PC-9 (cell line): ENCODE measurements at regions not wholly inside any gene's neighbourhood (a gene's known extent, or its start where the extent isn't known, plus 50 kb on each side); places are given as distances from the start of the nearest gene placed in this dataset.

Source experiments
- BruUV-seq: library from RNA; stranded (reverse); fragments of 400-500 nt; replicated peaks from 2 replicates; lab custom pipeline; 2021; lab: Mats Ljungman, UMichigan
- CTCF ChIA-PET: fragments of 300-600 bp; sonication (Branson Sonifier 250); formaldehyde crosslinking; loops from one replicate; lab custom pipeline; 2022; ENCODE audit warnings: antibody characterized with exemption; lab: Charles Lee
- POLR2A ChIA-PET: fragments of 300-600 bp; sonication (Branson Sonifier 250); formaldehyde crosslinking; loops from one replicate; lab custom pipeline; 2022; ENCODE audit warnings: antibody characterized with exemption; ENCODE audit not compliant: unreplicated experiment; lab: Charles Lee
- DNase-seq, 2 experiments: peaks; one replicate each; pipeline versions ENCODE4 v3.0.0 to v3.0.0-alpha.2; 2015 to 2022; ENCODE audit warnings: mixed read lengths in 1 of 2
- H2AFZ ChIP-seq: fragments of 200-600 bp; sonication (generic); 2 replicates; pipeline ENCODE4 v1.8.1; 2017; ENCODE audit warnings: antibody characterized with exemption
- H3F3A ChIP-seq: fragments of 200-600 bp; sonication (generic); 2 replicates; pipeline ENCODE4 v1.8.1; 2017; ENCODE audit warnings: antibody characterized with exemption, mild to moderate bottlenecking, low read depth; ENCODE audit not compliant: insufficient read depth
- H3K27ac ChIP-seq: fragments of 200-600 bp; sonication (generic); 2 replicates; pipeline ENCODE4 v1.6.1; 2016; ENCODE audit warnings: mixed run types
- H3K27me3 ChIP-seq: fragments of 200-600 bp; sonication (generic); 2 replicates; pipeline ENCODE4 v1.6.1; 2016; ENCODE audit warnings: low read depth, mixed run types; ENCODE audit not compliant: insufficient read depth
- H3K36me3 ChIP-seq: fragments of 200-600 bp; sonication (generic); 2 replicates; pipeline ENCODE4 v1.6.1; 2016; ENCODE audit warnings: low read depth, mixed run types
- H3K4me1 ChIP-seq: fragments of 200-600 bp; sonication (generic); replicated peaks from 2 replicates; pipeline ENCODE4 v1.6.1; 2016; ENCODE audit warnings: mixed run types; ENCODE audit not compliant: insufficient read depth
- H3K4me2 ChIP-seq: fragments of 200-600 bp; sonication (generic); 2 replicates; pipeline ENCODE4 v1.6.1; 2017; ENCODE audit warnings: mixed run types
- H3K4me3 ChIP-seq: fragments of 200-600 bp; sonication (generic); 2 replicates; pipeline ENCODE4 v1.6.1; 2016; ENCODE audit warnings: mixed run types
- H3K79me2 ChIP-seq: fragments of 200-600 bp; sonication (generic); 2 replicates; pipeline ENCODE4 v1.6.1; 2017; ENCODE audit warnings: low read depth, mixed run types
- H3K9me2 ChIP-seq: fragments of 200-600 bp; sonication (generic); 2 replicates; pipeline ENCODE4 v1.8.1; 2017; ENCODE audit warnings: mild to moderate bottlenecking; ENCODE audit not compliant: insufficient read depth
- H3K9me3 ChIP-seq: fragments of 200-600 bp; sonication (generic); 2 replicates; pipeline ENCODE4 v1.8.1; 2016; ENCODE audit warnings: low read depth; ENCODE audit not compliant: insufficient read depth
- H4K20me1 ChIP-seq: fragments of 200-600 bp; sonication (generic); 2 replicates; pipeline ENCODE4 v1.8.1; 2017; ENCODE audit not compliant: insufficient read depth
- CTCF ChIP-seq: fragments of 200-600 bp; sonication (generic); conservative IDR thresholded peaks from 2 replicates; pipeline ENCODE4 v1.6.1; 2017; ENCODE audit warnings: mixed run types, antibody characterized with exemption, mild to moderate bottlenecking, moderate library complexity
- EZH2 ChIP-seq: fragments of 200-600 bp; sonication (generic); IDR thresholded peaks from 2 replicates; pipeline ENCODE4 v1.8.0; 2017; ENCODE audit warnings: antibody characterized with exemption, low read depth
- intact Hi-C: fragments of 100-400 bp; cut with micrococcal nuclease; formaldehyde crosslinking; loops from one replicate; pipeline ENCODE4 v1.10.0; 2022; ENCODE audit not compliant: unreplicated experiment

DNA sequence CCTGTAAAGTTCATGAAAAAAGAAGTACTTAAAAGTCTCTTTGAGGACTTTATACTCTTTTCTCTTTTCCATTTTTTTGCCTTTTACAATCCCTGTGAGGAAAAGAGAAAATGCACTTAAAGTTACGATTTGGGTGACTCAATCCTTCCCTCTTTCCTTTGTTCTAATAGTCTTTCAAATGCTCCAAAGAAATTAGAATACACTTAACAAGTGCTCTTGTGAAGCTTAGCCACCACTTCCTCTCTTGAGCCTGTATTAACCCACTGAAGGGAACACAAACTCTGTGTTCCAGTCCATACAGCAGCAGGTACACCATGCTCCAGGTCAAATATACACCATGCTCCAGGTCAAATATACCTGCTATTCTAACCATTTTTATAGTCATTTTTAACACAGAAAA lies 581.1 kb upstream of the MGAT4C start:
- H3K9me3 ChIP-seq, result no peaks in the 10 kb centered on the region
- H3K4me3 ChIP-seq, result no peak overlapping the region
- H2AFZ ChIP-seq, result no peak overlapping the region
- H3K4me1 ChIP-seq, result no peaks in the 10 kb centered on the region
- CTCF ChIA-PET, result no interaction called here
- intact Hi-C loops, result loop anchor here (2.0 kb wide), 1 partner anchor 52 kb away; no protein-coding TSS in a partner anchor
- no peak overlapping the region for H3K27ac ChIP-seq
- H3K36me3 ChIP-seq, result no peaks in the 10 kb centered on the region
- POLR2A ChIA-PET, result no interaction called here
- no TSS peak for BruUV-seq
- DNase-seq, result no peak
- H4K20me1 ChIP-seq, result no peaks in the 10 kb centered on the region
- TF ChIP-seq EZH2, result no peak
- no peak for TF ChIP-seq CTCF
- H3K9me2 ChIP-seq, result no peaks in the 10 kb centered on the region
- no peaks in the 10 kb centered on the region for H3K79me2 ChIP-seq
- H3F3A ChIP-seq, result no peaks in the 10 kb centered on the region
- H3K4me2 ChIP-seq, result no peak overlapping the region
- H3K27me3 ChIP-seq, result no peaks in the 10 kb centered on the region

DNA sequence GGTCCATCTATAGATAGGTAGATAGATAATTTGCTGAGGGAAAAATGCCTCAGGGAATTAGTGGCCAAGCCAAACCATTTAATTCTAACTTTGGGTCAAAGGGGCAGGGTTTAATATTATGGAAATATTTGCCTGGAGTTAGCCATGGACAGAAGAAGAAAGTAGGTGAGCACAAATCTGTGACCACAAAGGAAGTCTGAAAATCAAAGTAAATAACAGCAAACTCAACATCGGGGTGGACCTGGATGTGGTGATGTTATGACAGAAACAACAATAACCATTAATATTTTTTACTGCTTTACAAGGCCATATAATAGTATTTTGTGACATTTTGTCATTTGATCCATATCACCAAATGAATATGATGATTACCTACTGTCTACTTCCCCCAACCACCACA lies 578.0 kb upstream of the MGAT4C start:
- Histone ChIP-seq H3K9me2 (no peaks in the 10 kb centered on the region), H3K4me2 (no peak overlapping the region), H3K36me3 (no peaks in the 10 kb centered on the region), H3K79me2 (no peaks in the 10 kb centered on the region), H3F3A (no peaks in the 10 kb centered on the region), H3K4me1 (no peaks in the 10 kb centered on the region), H2AFZ (no peak overlapping the region), H3K9me3 (no peaks in the 10 kb centered on the region), H3K27ac (no peak overlapping the region), H3K27me3 (no peaks in the 10 kb centered on the region), H3K4me3 (no peak overlapping the region), H4K20me1 (no peaks in the 10 kb centered on the region)
- no TSS peak for BruUV-seq
- ChIA-PET POLR2A (no interaction called here), CTCF (no interaction called here)
- TF ChIP-seq EZH2 (no peak), CTCF (no peak)
- DNase-seq, result no peak
- intact Hi-C loops, result no loop called here

- BruUV-seq, result no TSS peak
- CTCF ChIA-PET, result no interaction called here
- no peak for DNase-seq
- TF ChIP-seq EZH2, result no peak
- no peak for TF ChIP-seq CTCF
- H3K4me1 ChIP-seq, result no peaks in the 10 kb centered on the region
- no peaks in the 10 kb centered on the region for H3K79me2 ChIP-seq
- H3K27ac ChIP-seq, result no peak overlapping the region
- no peak overlapping the region for H3K4me3 ChIP-seq
- no peaks in the 10 kb centered on the region for H3K9me2 ChIP-seq
- no peaks in the 10 kb centered on the region for H3K27me3 ChIP-seq
- intact Hi-C loops, result no loop called here
- H4K20me1 ChIP-seq, result no peaks in the 10 kb centered on the region
- H3F3A ChIP-seq, result no peaks in the 10 kb centered on the region
- POLR2A ChIA-PET, result no interaction called here
- no peak overlapping the region for H2AFZ ChIP-seq
- no peak overlapping the region for H3K4me2 ChIP-seq
- H3K36me3 ChIP-seq, result no peaks in the 10 kb centered on the region
- H3K9me3 ChIP-seq, result no peaks in the 10 kb centered on the region
Measured at GRCh38 chr12:86827409-86827808, 571.2 kb upstream of the MGAT4C start.
